Dedifferentiated amniotic fluid mesenchymal stem cell (primary cell): ENCODE measurements at regions not wholly inside any gene's neighbourhood (a gene's known extent, or its start where the extent isn't known, plus 50 kb on each side); places are given as distances from the start of the nearest gene placed in this dataset.

Experiments used
- DNase-seq: peaks from one replicate; pipeline ENCODE4 v3.0.0-alpha.2; 2016; ENCODE audit errors: extremely low spot score

GRCh38 chr6:156009656-156010055 is 554.0 kb upstream of the NOX3 start:
- DNase-seq: no peak

DNA sequence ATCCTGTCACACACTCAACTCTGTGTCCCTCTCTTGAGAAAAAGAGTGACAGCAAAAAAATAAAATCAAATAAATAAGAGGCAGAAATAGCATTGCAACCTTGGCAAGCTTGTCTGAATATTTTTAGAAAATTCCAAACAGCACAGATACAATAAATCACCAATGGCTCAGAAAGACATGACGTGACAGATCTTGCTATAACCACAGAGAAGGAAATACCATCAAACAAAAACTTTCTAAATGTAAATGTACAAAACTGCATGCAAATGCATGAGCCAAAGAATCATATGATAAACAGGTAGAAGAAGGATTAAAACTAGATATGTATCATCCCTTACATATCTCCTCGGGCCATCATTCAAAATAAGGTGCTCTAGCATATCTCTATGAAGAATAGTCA is 549.2 kb upstream of the NOX3 start:
- DNase-seq: no peak

DNA sequence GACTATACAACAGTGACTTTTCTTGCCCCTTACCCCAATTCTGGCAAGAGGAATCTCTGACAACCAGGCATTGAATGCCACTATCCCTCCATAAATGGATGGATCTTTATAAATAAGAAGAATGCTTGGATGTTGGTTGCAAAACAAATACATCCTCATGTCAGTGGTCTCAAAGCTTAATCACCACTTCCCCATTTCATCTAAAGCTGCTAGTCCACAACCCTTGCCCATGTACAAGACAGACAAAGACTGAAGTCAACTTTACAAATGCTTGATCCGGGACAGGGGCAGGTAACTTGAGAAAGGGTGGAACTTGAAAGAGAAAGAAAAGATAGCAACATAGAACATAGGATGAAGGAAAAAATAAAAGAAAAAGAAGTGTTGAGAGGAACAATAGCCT is 540.5 kb upstream of the NOX3 start:
- no peak for DNase-seq

- no peak for DNase-seq
Measured at GRCh38 chr6:155995281-155995680, 539.6 kb upstream of the NOX3 start.

GRCh38 chr6:155994086-155994485 is 538.4 kb upstream of the NOX3 start:
- no peak for DNase-seq

GRCh38 chr6:155993240-155993639 is 537.6 kb upstream of the NOX3 start:
- no peak for DNase-seq

GRCh38 chr6:155985660-155986138 is 530.1 kb upstream of the NOX3 start:
- DNase-seq: no peak

DNA sequence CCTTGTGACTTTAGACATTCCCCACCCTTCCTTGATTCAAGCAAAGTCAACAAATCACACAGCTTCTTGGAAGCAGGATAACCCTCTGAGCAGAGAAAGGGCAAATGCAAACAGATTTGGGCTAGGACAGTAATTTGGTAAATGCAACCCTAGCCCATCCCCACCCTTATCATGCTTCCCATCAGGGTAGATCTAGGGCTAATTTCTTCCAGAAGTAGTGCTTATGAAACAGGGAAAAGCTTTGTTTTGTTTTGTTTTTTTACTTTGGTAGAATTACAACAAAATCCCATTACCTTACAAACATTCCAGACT is 525.1 kb upstream of the NOX3 start:
- no peak for DNase-seq

DNA sequence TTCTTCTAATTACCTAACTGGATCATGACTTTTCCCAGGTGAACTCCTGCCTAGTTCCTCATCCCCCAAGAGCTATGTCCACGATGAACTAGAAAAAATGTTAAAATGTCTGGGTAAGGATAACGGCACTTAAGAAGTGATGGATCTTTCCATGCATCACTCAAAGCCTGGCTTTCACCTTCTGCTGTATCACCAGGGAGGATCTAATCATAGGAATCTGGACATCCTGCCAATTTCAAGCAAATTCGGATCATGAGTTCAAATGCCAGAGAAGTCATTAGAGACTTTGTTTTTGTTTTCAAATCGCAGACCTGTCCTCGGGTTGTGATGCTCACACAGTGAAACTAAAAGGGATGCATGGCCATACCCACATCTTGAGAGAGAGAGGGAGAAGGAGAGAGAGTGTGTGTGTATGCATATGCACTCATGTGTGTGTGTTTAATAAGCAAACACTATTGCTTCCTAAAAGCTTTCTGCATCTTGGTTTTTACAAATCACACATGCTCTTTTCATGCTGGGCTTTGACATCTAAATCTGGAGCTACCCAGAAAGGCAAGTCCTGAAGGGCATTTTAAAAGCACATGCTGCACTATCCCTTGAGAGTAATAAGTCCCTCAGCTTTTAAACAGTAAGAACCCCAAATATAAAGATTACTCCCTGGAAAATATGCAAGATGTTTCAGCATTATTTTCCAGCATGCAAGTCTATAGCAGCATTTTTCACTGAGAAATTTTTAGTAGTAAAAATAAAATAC is 524.6 kb upstream of the NOX3 start:
- no peak for DNase-seq

GRCh38 chr6:155975506-155975905 is 519.9 kb upstream of the NOX3 start:
- DNase-seq: no peak

GRCh38 chr6:155974811-155975323 is 519.2 kb upstream of the NOX3 start:
- DNase-seq: no peak

- DNase-seq: no peak
Measured at GRCh38 chr6:155974359-155974758, 518.7 kb upstream of the NOX3 start.

GRCh38 chr6:155970876-155971708 is 515.5 kb upstream of the NOX3 start:
- no peak for DNase-seq

DNA sequence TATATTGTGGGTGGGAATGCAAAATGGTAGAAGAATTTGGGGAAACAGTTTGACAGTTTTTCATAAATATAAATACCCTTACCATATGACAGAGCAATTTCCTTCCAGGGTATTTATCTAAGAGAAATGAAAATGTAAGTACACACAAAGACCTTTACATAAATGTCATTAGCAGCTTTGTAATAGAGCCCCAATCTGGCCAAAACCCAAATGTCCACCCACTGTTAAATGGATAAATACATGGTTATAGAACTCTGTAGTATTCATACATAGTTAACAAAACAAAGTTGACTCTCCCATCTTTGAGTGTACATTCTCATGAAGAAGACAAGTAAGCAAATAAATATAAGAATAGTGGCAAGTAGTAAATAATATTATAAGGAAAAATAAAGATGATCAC is 514.8 kb upstream of the NOX3 start:
- DNase-seq: no peak

DNA sequence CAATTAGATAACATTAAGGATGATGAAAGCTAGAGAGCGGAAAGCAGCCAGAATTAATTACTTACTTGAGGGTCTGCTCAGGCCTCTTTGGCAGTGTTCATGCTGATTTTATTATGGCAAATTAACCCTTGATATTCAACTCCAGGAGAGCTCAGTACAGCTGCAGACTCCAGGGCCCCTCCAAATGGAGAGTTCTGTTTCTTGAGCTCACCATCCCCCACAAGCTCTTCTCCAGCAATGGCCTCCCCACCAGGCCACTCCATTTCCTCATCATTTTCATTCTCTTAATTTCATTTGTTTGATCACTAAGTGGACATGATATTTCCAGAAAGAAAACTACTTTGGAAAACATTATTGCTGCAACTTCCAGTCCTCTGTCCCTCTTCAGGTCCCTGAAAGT is 513.3 kb upstream of the NOX3 start:
- no peak for DNase-seq

DNA sequence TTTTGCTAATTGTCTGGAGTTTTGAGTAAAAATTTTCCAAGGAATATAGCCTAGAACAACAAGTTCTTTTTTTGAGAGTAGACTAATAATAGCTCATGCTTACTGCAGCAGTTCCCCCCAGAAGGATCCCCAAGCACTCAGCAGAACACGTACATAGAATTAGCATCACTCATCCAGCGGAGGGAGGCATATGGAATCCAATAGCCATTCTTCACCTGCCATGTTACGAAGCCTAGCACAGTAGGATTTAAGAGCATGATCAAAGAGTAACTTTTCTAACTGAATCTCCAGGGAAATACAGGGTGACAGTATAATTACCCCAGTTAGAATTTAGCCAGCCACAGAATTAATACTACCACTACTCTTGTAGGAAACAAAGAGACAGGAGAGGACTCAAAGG is 511.7 kb upstream of the NOX3 start:
- no peak for DNase-seq

GRCh38 chr6:155964544-155964943 is 508.9 kb upstream of the NOX3 start:
- DNase-seq: no peak

DNA sequence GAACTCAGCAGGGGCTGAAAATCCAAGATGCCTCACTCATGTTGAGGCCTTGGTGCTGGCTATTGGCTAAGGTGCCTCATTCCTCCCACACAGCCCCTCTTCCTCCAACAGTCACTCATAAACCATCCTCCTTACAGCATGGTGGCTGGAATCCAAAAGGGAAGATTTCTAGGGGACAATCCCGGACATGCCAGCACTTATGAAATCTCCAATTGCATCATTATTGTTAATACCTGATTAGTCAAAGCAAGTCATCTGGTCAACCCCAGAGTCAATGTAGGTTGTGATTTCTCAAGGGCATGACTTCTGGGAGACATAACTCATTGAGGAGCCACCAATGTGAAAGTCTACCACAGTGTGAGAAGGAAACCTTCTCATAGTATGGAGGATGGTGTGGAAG is 506.6 kb upstream of the NOX3 start:
- no peak for DNase-seq

DNA sequence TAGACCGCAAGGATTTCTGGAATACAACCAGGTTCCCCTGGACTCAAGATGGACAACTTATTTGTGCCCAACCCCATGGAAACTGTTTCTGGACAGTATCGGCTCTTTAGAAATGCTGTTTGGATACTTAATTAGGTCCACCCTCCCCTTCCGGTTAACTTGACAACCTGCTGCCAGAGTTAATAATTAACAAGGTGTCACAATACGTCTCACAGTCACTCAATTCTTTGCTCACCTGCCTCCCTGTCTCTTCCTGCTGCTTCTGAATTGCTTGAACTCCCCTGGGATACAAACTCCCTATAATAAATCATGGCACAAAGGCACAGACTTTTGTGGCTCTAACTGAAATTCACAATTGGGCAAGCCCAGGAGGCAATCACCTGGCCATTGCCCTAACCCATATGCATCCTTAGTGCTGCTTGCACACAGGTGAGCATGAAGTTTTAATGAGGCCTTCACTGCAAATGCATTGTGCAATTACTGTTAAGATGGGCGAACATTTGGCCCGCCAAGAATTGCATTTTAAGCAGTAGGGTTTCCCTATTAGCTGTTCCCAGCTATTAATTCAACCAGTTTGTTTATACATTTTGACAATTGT is 504.4 kb upstream of the NOX3 start:
- DNase-seq: no peak

DNA sequence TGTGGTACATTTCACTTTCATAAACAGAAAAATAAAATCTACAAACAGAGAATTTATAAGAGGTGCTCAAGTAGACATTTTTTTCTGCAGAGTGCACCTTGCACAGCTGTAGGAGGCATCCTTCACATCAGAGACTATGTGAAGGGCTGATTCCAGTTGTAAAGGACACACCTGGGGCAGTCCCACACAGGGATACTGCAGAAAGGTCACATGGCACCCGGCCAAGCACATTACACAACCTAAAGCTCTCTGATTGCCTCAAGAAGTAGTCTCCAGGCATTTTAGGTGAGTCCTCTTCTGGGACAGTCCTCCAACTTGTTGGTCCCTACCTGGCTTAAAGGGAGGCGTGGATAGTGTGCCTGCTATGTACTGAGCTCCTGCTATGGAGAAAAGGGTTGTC is 502.9 kb upstream of the NOX3 start:
- no peak for DNase-seq

- no peak for DNase-seq
Measured at GRCh38 chr6:155955038-155955437, 499.4 kb upstream of the NOX3 start.

- no peak for DNase-seq
Measured at GRCh38 chr6:155954149-155954548, 498.5 kb upstream of the NOX3 start.

GRCh38 chr6:155949256-155949655 is 493.6 kb upstream of the NOX3 start:
- no peak for DNase-seq
